ENCODE measurements at regions not wholly inside any gene's neighbourhood (a gene's known extent, or its start where the extent isn't known, plus 50 kb on each side); places are given as distances from the start of the nearest gene placed in this dataset.

- no peak for ATAC-seq
Measured at GRCh38 chr12:93980711-93981110, 167.7 kb upstream of the PLXNC1 start.

GRCh38 chr12:93981411-93981810 lies 167.0 kb upstream of the PLXNC1 start:
- ATAC-seq: no peak
- TF ChIP-seq ZNF8 (CRISPR knock-in tag; IDR thresholded peaks at IDR 0.05): no peak
- no peak for TF ChIP-seq TCF4 (CRISPR knock-in tag; IDR thresholded peaks at IDR 0.05; ENCODE audit: borderline replicate concordance)
- TF ChIP-seq ARNTL (CRISPR knock-in tag; IDR thresholded peaks at IDR 0.05; ENCODE audit: borderline replicate concordance, low read depth): no peak
- TF ChIP-seq GLIS3 (CRISPR knock-in tag; IDR thresholded peaks at IDR 0.05): no peak
- no peak for TF ChIP-seq RARB (CRISPR knock-in tag; IDR thresholded peaks at IDR 0.05)
- TF ChIP-seq PATZ1 (CRISPR knock-in tag; IDR thresholded peaks at IDR 0.05; ENCODE audit: borderline replicate concordance): no peak
- no peak for TF ChIP-seq CSRNP3 (CRISPR knock-in tag; IDR thresholded peaks at IDR 0.05)
- no peak for TF ChIP-seq CSDC2 (CRISPR knock-in tag; IDR thresholded peaks at IDR 0.05)
- TF ChIP-seq ZFP3 (CRISPR knock-in tag; IDR thresholded peaks at IDR 0.05): no peak
- TF ChIP-seq SNAI2 (CRISPR knock-in tag; IDR thresholded peaks at IDR 0.05): no peak
- no peak for TF ChIP-seq BACH2 (CRISPR knock-in tag; IDR thresholded peaks at IDR 0.05; ENCODE audit: borderline replicate concordance)
- TF ChIP-seq ISL1 (CRISPR knock-in tag; IDR thresholded peaks at IDR 0.05): no peak
- TF ChIP-seq ZFP30 (CRISPR knock-in tag; IDR thresholded peaks at IDR 0.05): no peak
- no peak for TF ChIP-seq ZNF565 (CRISPR knock-in tag; conservative IDR thresholded peaks at IDR 0.05; ENCODE audit: low read depth)
- TF ChIP-seq ESRRG (CRISPR knock-in tag; IDR thresholded peaks at IDR 0.05): no peak

More at GRCh38 chr12:93980711-93981110, 167.7 kb upstream of the PLXNC1 start:
- TF ChIP-seq PATZ1 (CRISPR knock-in tag; IDR thresholded peaks at IDR 0.05; ENCODE audit: borderline replicate concordance) (no peak), RARB (CRISPR knock-in tag; IDR thresholded peaks at IDR 0.05) (no peak), OSR1 (CRISPR knock-in tag; IDR thresholded peaks at IDR 0.05) (no peak), TOX (CRISPR knock-in tag; IDR thresholded peaks at IDR 0.05; ENCODE audit: borderline replicate concordance) (no peak), CSRNP3 (CRISPR knock-in tag; IDR thresholded peaks at IDR 0.05) (no peak), ZNF8 (CRISPR knock-in tag; IDR thresholded peaks at IDR 0.05) (no peak), CSDC2 (CRISPR knock-in tag; IDR thresholded peaks at IDR 0.05) (no peak), BACH2 (CRISPR knock-in tag; IDR thresholded peaks at IDR 0.05; ENCODE audit: borderline replicate concordance) (no peak), ZNF70 (CRISPR knock-in tag; IDR thresholded peaks at IDR 0.05) (no peak), ISL1 (CRISPR knock-in tag; IDR thresholded peaks at IDR 0.05) (no peak), ZFP3 (CRISPR knock-in tag; IDR thresholded peaks at IDR 0.05) (no peak), ZFP30 (CRISPR knock-in tag; IDR thresholded peaks at IDR 0.05) (no peak)

- ATAC-seq: peak; percentile 49; the same call in 2 of the 3 replicates
- TF ChIP-seq ZNF8 (CRISPR knock-in tag; IDR thresholded peaks at IDR 0.05) (no peak), CSDC2 (CRISPR knock-in tag; IDR thresholded peaks at IDR 0.05) (no peak)
Measured at GRCh38 chr12:93982771-93983315, 165.5 kb upstream of the PLXNC1 start.

GRCh38 chr12:93984005-93984404 lies 164.4 kb upstream of the PLXNC1 start:
- ATAC-seq: no peak
- TF ChIP-seq OSR1 (CRISPR knock-in tag; IDR thresholded peaks at IDR 0.05) (no peak), CSDC2 (CRISPR knock-in tag; IDR thresholded peaks at IDR 0.05) (no peak), SNAI2 (CRISPR knock-in tag; IDR thresholded peaks at IDR 0.05) (no peak), ZNF8 (CRISPR knock-in tag; IDR thresholded peaks at IDR 0.05) (no peak), ZFP30 (CRISPR knock-in tag; IDR thresholded peaks at IDR 0.05) (no peak), TSHZ2 (CRISPR knock-in tag; IDR thresholded peaks at IDR 0.05) (no peak), POU6F1 (CRISPR knock-in tag; IDR thresholded peaks at IDR 0.05; ENCODE audit: borderline replicate concordance, low read depth) (no peak), ZNF565 (CRISPR knock-in tag; conservative IDR thresholded peaks at IDR 0.05; ENCODE audit: low read depth) (no peak), TOX (CRISPR knock-in tag; IDR thresholded peaks at IDR 0.05; ENCODE audit: borderline replicate concordance) (no peak), ISL1 (CRISPR knock-in tag; IDR thresholded peaks at IDR 0.05) (no peak), BACH2 (CRISPR knock-in tag; IDR thresholded peaks at IDR 0.05; ENCODE audit: borderline replicate concordance) (no peak), ZC3H10 (CRISPR knock-in tag; IDR thresholded peaks at IDR 0.05) (no peak), ZNF70 (CRISPR knock-in tag; IDR thresholded peaks at IDR 0.05) (no peak), GLIS3 (CRISPR knock-in tag; IDR thresholded peaks at IDR 0.05) (no peak)
